ENCODE measurements at regions not wholly inside any gene's neighbourhood (a gene's known extent, or its start where the extent isn't known, plus 50 kb on each side); places are given as distances from the start of the nearest gene placed in this dataset.

DNA sequence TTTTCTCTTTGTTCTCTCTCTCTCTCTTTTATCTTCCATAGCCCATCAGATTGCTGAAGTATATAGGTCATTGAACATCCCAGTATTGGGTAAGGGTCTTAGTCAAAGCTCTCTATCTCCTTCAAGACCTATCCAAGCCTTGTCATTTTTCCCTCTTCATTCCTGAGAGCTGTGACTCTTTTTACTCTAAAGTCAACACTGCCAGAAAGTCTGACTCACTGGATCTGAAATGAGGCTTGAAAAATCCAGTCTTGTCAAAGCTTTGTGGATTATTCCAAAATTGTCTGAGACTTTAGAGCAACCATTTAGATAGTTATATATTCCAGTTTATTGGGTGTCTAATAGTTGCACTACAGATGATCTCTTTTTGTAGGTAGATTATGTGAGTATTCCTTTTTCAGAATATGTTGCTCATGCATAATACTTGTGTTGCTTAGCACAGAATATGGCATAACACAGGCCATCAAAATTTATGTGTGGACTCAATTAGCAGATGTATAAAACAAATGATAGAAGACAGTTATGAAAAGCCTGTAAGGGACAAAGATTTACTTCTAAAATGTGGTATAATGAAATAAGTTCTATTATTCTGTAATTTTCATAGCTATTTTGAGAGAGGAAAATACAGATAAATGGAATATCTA lies 389.3 kb upstream of the PCDH9 start:
- no peak overlapping the region for H3K27ac Mint-ChIP-seq
- no peaks in the 10 kb centered on the region for H3K9me3 ChIP-seq (ENCODE audit: control insufficient read depth, insufficient read depth, low read length)
- no peak overlapping the region for H3K4me3 Mint-ChIP-seq
- ATAC-seq (no peak), DNase-seq (no peak)
- H3K9me3 Mint-ChIP-seq, result peaks cover 10% of the 10 kb centered on the region in 2 donors
- no peak for TF ChIP-seq CTCF (IDR thresholded peaks at IDR 0.05)
- no peaks in the 10 kb centered on the region for H3K27me3 Mint-ChIP-seq (ENCODE audit: low read depth in 2 of 2)
- H3K4me3 ChIP-seq (ENCODE audit: low read length), result no peak overlapping the region
- H3K27ac ChIP-seq (ENCODE audit: low read length), result no peak overlapping the region
- no peaks in the 10 kb centered on the region for H3K4me1 Mint-ChIP-seq
- H3K36me3 Mint-ChIP-seq, result no peaks in the 10 kb centered on the region
- intact Hi-C loops (cut with micrococcal nuclease), result no loop called here
- H3K4me1 ChIP-seq (ENCODE audit: control insufficient read depth, insufficient read depth, low read length), result no peaks in the 10 kb centered on the region
- no peaks in the 10 kb centered on the region for H3K27me3 ChIP-seq (ENCODE audit: control insufficient read depth, insufficient read depth, low read length)
- no peaks in the 10 kb centered on the region for H3K36me3 ChIP-seq (ENCODE audit: control insufficient read depth, insufficient read depth, low read length)

GRCh38 chr13:67614579-67614978 lies 384.4 kb upstream of the PCDH9 start:
- DNase-seq (no peak), ATAC-seq (no peak)
- no CpG with 5 or more reads among the region's 1 CpG for WGBS (ENCODE audit: insufficient coverage)
- Histone ChIP-seq H3K27me3 (ENCODE audit: control insufficient read depth, insufficient read depth, low read length) (no peaks in the 10 kb centered on the region), H3K27ac (ENCODE audit: low read length) (no peak overlapping the region), H3K4me3 (ENCODE audit: low read length) (no peak overlapping the region), H3K4me1 (ENCODE audit: control insufficient read depth, insufficient read depth, low read length) (no peaks in the 10 kb centered on the region), H3K9me3 (ENCODE audit: control insufficient read depth, insufficient read depth, low read length) (no peaks in the 10 kb centered on the region), H3K36me3 (ENCODE audit: control insufficient read depth, insufficient read depth, low read length) (no peaks in the 10 kb centered on the region)
- no peak for TF ChIP-seq CTCF (IDR thresholded peaks at IDR 0.05)
- intact Hi-C loops (cut with micrococcal nuclease), result no loop called here
- H3K4me3 Mint-ChIP-seq, result no peak overlapping the region
- peaks cover 6 to 22% of the 10 kb centered on the region in 2 donors for H3K9me3 Mint-ChIP-seq
- no peak overlapping the region for H3K27ac Mint-ChIP-seq
- no peaks in the 10 kb centered on the region for H3K27me3 Mint-ChIP-seq (ENCODE audit: low read depth in 2 of 2)
- H3K36me3 Mint-ChIP-seq, result no peaks in the 10 kb centered on the region
- no peaks in the 10 kb centered on the region for H3K4me1 Mint-ChIP-seq

DNA sequence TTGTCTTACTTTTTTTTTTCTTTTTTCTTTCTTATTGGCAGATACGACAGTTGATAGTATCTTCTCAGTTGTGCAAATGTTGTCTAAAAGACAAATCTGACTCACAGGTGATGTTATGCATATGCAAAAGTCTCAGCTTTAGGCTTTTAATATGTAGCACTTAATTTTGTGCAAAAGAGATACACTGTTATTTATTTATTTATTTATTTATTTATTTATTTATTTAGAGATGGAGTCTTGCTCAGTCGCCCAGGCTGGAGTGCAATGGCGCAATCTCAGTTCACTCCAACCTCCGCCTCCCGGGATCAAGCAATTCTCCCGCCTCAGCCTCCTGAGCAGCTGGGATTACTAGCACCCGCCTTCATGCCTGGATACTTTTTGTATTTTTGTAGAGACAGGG lies 383.9 kb upstream of the PCDH9 start:
- H3K4me1 ChIP-seq (ENCODE audit: control insufficient read depth, insufficient read depth, low read length), result no peaks in the 10 kb centered on the region
- Mint-ChIP-seq H3K4me1 (no peaks in the 10 kb centered on the region), H3K9me3 (peaks cover 6 to 19% of the 10 kb centered on the region in 2 donors), H3K27me3 (ENCODE audit: low read depth in 2 of 2) (no peaks in the 10 kb centered on the region), H3K27ac (no peak overlapping the region), H3K36me3 (no peaks in the 10 kb centered on the region), H3K4me3 (no peak overlapping the region)
- no peak overlapping the region for H3K4me3 ChIP-seq (ENCODE audit: low read length)
- no peaks in the 10 kb centered on the region for H3K9me3 ChIP-seq (ENCODE audit: control insufficient read depth, insufficient read depth, low read length)
- no peak overlapping the region for H3K27ac ChIP-seq (ENCODE audit: low read length)
- H3K36me3 ChIP-seq (ENCODE audit: control insufficient read depth, insufficient read depth, low read length), result no peaks in the 10 kb centered on the region
- intact Hi-C loops (cut with micrococcal nuclease), result no loop called here
- DNase-seq, result no peak
- 98% methylated on average over 6 of the region's 7 CpGs for WGBS (ENCODE audit: insufficient coverage)
- TF ChIP-seq CTCF (IDR thresholded peaks at IDR 0.05), result no peak
- H3K27me3 ChIP-seq (ENCODE audit: control insufficient read depth, insufficient read depth, low read length), result no peaks in the 10 kb centered on the region
- ATAC-seq, result no peak

DNA sequence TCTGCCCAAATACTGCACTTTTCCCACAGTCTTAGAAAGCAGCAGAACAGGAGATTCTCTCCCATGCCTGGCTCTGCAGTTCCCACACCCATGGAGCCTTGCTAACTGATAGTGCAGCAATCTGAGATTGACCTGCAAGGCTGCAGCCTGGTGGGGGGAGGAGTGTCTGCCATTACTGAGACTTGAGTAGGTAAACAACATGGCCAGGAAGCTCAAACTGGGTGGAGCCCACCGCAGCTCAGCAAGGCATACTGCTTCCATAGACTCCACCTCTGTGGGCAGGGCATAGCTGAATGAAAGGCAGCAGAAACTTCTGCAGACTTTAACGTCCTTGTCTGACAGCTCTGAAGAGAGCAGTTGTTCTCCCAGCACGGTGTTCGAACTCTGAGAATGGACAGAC lies 358.5 kb upstream of the PCDH9 start:
- peaks cover 7% of the 10 kb centered on the region for H3K9me3 ChIP-seq (ENCODE audit: control insufficient read depth, insufficient read depth, low read length)
- Mint-ChIP-seq H3K27me3 (ENCODE audit: low read depth in 2 of 2) (no peaks in the 10 kb centered on the region), H3K27ac (no peak overlapping the region), H3K36me3 (no peaks in the 10 kb centered on the region), H3K4me3 (no peak overlapping the region), H3K4me1 (no peaks in the 10 kb centered on the region), H3K9me3 (peaks cover 13 to 22% of the 10 kb centered on the region in 2 donors)
- WGBS (ENCODE audit: insufficient coverage), result 85% methylated on average over 4 of the region's 4 CpGs
- H3K4me1 ChIP-seq (ENCODE audit: control insufficient read depth, insufficient read depth, low read length), result no peaks in the 10 kb centered on the region
- H3K27ac ChIP-seq (ENCODE audit: low read length), result no peak overlapping the region
- no peaks in the 10 kb centered on the region for H3K27me3 ChIP-seq (ENCODE audit: control insufficient read depth, insufficient read depth, low read length)
- no peak overlapping the region for H3K4me3 ChIP-seq (ENCODE audit: low read length)
- TF ChIP-seq CTCF (IDR thresholded peaks at IDR 0.05), result no peak
- DNase-seq (no peak), ATAC-seq (no peak)
- H3K36me3 ChIP-seq (ENCODE audit: control insufficient read depth, insufficient read depth, low read length), result no peaks in the 10 kb centered on the region
- intact Hi-C loops (cut with micrococcal nuclease), result no loop called here

Measured in natural killer cell (primary cell).